Stomach (tissue), 8 donors: ENCODE measurements at regions not wholly inside any gene's neighbourhood (a gene's known extent, or its start where the extent isn't known, plus 50 kb on each side); places are given as distances from the start of the nearest gene placed in this dataset.

Experiments used
- DNase-seq, 2 donors: peaks; one replicate each; pipeline versions ENCODE4 v3.0.0 to v3.0.0-alpha.2; 2013 to 2019
- H3K27ac ChIP-seq, 5 donors: fragments of 200-600 bp in 4 of 5; sonication (generic) in 4 of 5; one replicate each; pipeline ENCODE4 v1.5.1; 2013 to 2019; ENCODE audit warnings: mild to moderate bottlenecking in 1 of 5, moderate library complexity in 1 of 5
- H3K27me3 ChIP-seq, 3 donors: fragments of 200-600 bp; sonication (generic); one replicate each; pipeline ENCODE4 v1.5.1; 2017 to 2019; ENCODE audit warnings: mixed run types in 1 of 3
- H3K36me3 ChIP-seq, 4 donors: fragments of 200-600 bp; sonication (generic); 1 replicate in 3 of 4; 2 replicates in 1 of 4; pipeline ENCODE4 v1.5.1; 2016 to 2019
- H3K4me1 ChIP-seq, 4 donors: fragments of 200-600 bp; sonication (generic); one replicate each; pipeline ENCODE4 v1.5.1; 2016 to 2019
- H3K4me3 ChIP-seq, 4 donors: fragments of 200-600 bp; sonication (generic) in 3 of 4; one replicate each; pipeline ENCODE4 v1.5.1; 2016 to 2019; ENCODE audit warnings: mild to moderate bottlenecking in 1 of 4
- H3K9me3 ChIP-seq, 4 donors: fragments of 200-600 bp; sonication (generic); one replicate each; pipeline ENCODE4 v1.5.1; 2016 to 2019
- EP300 ChIP-seq: sonication (generic); formaldehyde crosslinking; IDR thresholded peaks from one replicate; pipeline ENCODE4 v1.6.1; 2017; ENCODE audit warnings: antibody characterized with exemption
- POLR2A ChIP-seq, 4 donors: fragments of 450-650 bp; IDR thresholded peaks; one replicate each; pipeline ENCODE4 v1.6.1; 2016; ENCODE audit warnings: antibody characterized with exemption in 4 of 4, control low read depth in 2 of 4, mild to moderate bottlenecking in 1 of 4, moderate library complexity in 1 of 4
- POLR2AphosphoS5 ChIP-seq, 3 donors: sonication (generic); formaldehyde crosslinking; IDR thresholded peaks; one replicate each; pipeline ENCODE4 v1.6.1; 2016; ENCODE audit warnings: antibody characterized with exemption in 3 of 3
- WGBS, 5 donors: extraction: QIAGEN DNeasy Blood & Tissue Kit in 3 of 5; methylation state at CpG; one replicate each; pipeline versions ENCODE4 v1.1.5 to v1.1.7; 2013 to 2018; 5-methylcytosine and 5-hydroxymethylcytosine counted together
- intact Hi-C: fragments of 100-400 bp; cut with DNase I; formaldehyde crosslinking; loops from one replicate; pipeline ENCODE4 v1.15.1; 2023; ENCODE audit warnings: low total_unique reads
- TF ChIP-seq, protein P1 (sequence below), 7 experiments: fragments of 450-650 bp in 4 of 7; fragments of 200-600 bp in 3 of 7; sonication (generic) in 3 of 7; IDR thresholded peaks; one replicate each; pipeline ENCODE4 v1.5.1; 2016 to 2019; ENCODE audit warnings: antibody characterized with exemption in 7 of 7, control low read depth in 2 of 7, mild to moderate bottlenecking in 1 of 7
- donor health status: healthy with polysubstance abuse.
- donor health status: Bipolar disorder and iron deficiency.
- donor health status: healthy.

DNA sequence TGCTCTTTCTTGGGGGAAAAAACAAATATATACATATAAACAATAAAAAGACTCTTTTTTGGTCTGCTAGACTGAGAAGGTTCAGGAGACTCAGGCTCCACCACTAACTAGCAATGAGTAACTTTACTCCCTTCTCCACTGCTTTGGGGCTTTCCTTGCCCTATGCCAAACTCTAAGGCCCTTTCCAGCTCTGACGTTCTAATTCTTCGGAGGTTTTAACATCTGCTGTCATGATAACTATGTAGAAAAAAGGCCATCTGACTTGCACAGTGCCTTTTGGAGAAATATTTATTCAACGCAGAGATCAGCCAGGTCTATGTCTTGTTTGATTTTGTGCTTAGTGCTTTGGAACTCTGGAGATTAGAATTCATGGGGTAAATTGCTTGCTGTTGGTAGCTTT lies 156.2 kb downstream of the TMCO5A start:
- no peak for TF ChIP-seq POLR2A (IDR thresholded peaks at IDR 0.05)
- no peak for TF ChIP-seq EP300
- TF ChIP-seq, protein P1, sequence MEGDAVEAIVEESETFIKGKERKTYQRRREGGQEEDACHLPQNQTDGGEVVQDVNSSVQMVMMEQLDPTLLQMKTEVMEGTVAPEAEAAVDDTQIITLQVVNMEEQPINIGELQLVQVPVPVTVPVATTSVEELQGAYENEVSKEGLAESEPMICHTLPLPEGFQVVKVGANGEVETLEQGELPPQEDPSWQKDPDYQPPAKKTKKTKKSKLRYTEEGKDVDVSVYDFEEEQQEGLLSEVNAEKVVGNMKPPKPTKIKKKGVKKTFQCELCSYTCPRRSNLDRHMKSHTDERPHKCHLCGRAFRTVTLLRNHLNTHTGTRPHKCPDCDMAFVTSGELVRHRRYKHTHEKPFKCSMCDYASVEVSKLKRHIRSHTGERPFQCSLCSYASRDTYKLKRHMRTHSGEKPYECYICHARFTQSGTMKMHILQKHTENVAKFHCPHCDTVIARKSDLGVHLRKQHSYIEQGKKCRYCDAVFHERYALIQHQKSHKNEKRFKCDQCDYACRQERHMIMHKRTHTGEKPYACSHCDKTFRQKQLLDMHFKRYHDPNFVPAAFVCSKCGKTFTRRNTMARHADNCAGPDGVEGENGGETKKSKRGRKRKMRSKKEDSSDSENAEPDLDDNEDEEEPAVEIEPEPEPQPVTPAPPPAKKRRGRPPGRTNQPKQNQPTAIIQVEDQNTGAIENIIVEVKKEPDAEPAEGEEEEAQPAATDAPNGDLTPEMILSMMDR (IDR thresholded peaks at IDR 0.05): no peak
- no peak for TF ChIP-seq POLR2AphosphoS5 (IDR thresholded peaks at IDR 0.05)
- WGBS, 5 donors: 13 to 46% (median 35%) methylated on average over 3 of the region's 3 CpGs
- H3K27ac ChIP-seq: peak overlapping the region in 2 of 5 donors; percentile 11 to 25

DNA sequence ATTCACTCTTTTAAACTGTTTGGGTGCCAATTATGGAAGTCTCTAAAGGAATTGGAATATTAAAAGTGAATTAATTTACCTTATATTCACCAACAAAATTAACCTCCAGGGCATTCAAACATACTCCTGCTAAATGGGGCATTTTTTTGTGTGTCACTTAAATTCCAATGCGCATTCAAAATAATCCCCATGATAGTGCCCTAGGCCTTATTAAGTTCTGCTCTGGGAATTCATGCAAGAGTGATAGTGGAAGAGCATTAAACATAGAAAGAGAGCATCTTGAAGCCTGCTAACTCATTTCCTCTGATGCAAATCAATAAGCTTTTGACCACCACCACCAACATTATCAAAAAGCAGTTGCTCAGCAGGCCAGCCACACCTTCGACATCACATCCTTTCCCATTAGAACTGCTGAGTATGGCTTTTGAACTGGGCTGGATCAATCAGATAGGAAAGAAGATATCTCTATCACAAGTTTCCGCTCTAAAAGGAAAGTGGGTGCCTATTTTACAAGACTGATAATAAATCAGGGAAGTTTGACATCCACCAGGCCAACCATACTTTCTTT lies 156.7 kb downstream of the TMCO5A start:
- WGBS, 5 donors: 86 to 93% (median 90%) methylated on average over 3 of the region's 3 CpGs
- Histone ChIP-seq H3K36me3 (no peaks in the 10 kb centered on the region), H3K27me3 (no peaks in the 10 kb centered on the region), H3K4me1 (peaks cover 0 to 8% (median 1%) of the 10 kb centered on the region in 4 donors), H3K4me3 (no peak overlapping the region), H3K27ac (peak overlapping the region in 1 of 5 donors; percentile 25), H3K9me3 (no peaks in the 10 kb centered on the region)
- TF ChIP-seq, protein P1 (IDR thresholded peaks at IDR 0.05): no peak
- no peak for TF ChIP-seq POLR2AphosphoS5 (IDR thresholded peaks at IDR 0.05)
- TF ChIP-seq EP300: no peak
- intact Hi-C loops: no loop called here
- no peak for DNase-seq

More for the DNA sequence above, 156.2 kb downstream of the TMCO5A start:
- no peaks in the 10 kb centered on the region for H3K9me3 ChIP-seq
- no peak overlapping the region for H3K4me3 ChIP-seq
- no peaks in the 10 kb centered on the region for H3K27me3 ChIP-seq
- peaks cover 2 to 12% (median 5%) of the 10 kb centered on the region in 4 donors for H3K4me1 ChIP-seq
- no peak for DNase-seq
- H3K36me3 ChIP-seq: no peaks in the 10 kb centered on the region
- intact Hi-C loops: no loop called here

DNA sequence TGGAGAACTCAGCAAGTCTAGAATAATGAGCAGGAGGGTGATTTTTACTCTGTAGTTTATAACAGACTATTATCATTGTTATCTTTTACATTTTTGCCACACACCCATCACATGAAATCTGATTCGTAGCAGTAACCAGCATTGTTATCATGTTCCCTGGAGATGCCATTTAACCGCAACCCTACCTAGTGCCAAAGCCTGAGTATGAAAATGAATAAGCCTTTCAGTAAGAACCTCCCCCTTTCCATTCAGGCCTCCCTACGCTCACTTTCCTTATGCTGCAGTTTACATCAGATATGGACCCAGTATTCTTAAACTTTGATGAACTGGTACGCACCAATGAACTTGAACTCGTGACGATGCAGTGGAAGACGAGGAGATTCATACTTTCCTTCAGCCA lies 158.7 kb upstream of the SPRED1 start:
- H3K27ac ChIP-seq: no peak overlapping the region
- WGBS, 5 donors: 74 to 83% (median 80%) methylated on average over 7 of the region's 7 CpGs
- H3K27me3 ChIP-seq: no peaks in the 10 kb centered on the region
- no peak for DNase-seq
- H3K4me1 ChIP-seq: peaks cover 0 to 5% (median 0%) of the 10 kb centered on the region in 4 donors
- H3K4me3 ChIP-seq: no peak overlapping the region
- intact Hi-C loops: no loop called here
- TF ChIP-seq EP300: no peak
- no peak for TF ChIP-seq POLR2A (IDR thresholded peaks at IDR 0.05)
- TF ChIP-seq, protein P1 (IDR thresholded peaks at IDR 0.05): no peak
- TF ChIP-seq POLR2AphosphoS5 (IDR thresholded peaks at IDR 0.05): no peak
- H3K36me3 ChIP-seq: no peaks in the 10 kb centered on the region
- peaks cover 0 to 14% (median 3%) of the 10 kb centered on the region in 4 donors for H3K9me3 ChIP-seq

DNA sequence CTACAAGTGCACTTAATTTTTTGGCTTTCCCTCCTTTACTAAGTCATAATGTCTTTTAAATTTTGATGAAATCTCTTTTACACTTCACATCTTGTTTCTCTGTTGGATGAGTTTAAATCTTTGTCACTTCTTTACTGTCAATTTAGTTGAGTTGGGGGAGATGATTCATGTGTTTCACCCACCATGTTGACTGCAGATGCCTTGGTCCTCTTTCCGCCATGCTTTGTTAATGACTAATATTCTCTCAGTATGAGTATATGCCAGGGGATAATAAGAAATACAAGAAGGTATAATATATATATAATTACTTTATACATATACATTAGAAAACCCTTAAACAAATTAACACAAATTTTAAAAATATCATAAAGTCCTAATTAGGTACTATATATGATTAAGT lies 149.7 kb upstream of the SPRED1 start:
- no peaks in the 10 kb centered on the region for H3K4me1 ChIP-seq
- H3K36me3 ChIP-seq: no peaks in the 10 kb centered on the region
- peaks cover 0 to 4% (median 1%) of the 10 kb centered on the region in 4 donors for H3K9me3 ChIP-seq
- intact Hi-C loops: no loop called here
- H3K27me3 ChIP-seq: no peaks in the 10 kb centered on the region
- TF ChIP-seq EP300 (no peak), POLR2A (IDR thresholded peaks at IDR 0.05) (no peak), POLR2AphosphoS5 (IDR thresholded peaks at IDR 0.05) (no peak)
- TF ChIP-seq, protein P1 (IDR thresholded peaks at IDR 0.05): no peak
- H3K4me3 ChIP-seq: no peak overlapping the region
- WGBS, 5 donors: 76 to 96% (median 91%) methylated on average over 1 of the region's 1 CpG
- no peak overlapping the region for H3K27ac ChIP-seq
- no peak for DNase-seq
